NCI-H2196 treated with DMSO at 0.1 percent for 48 hours (cell line): ENCODE measurements at regions not wholly inside any gene's neighbourhood (a gene's known extent, or its start where the extent isn't known, plus 50 kb on each side); places are given as distances from the start of the nearest gene placed in this dataset.
"Not testable (repeated sequence)": the region's sequence is repeated elsewhere in the genome, so short reads cannot be mapped to it uniquely, and the experiment has no call there.

Experiments used
- DNase-seq: peaks from one replicate; lab custom pipeline; 2025; ENCODE audit not compliant: unreplicated experiment; lab: John Stamatoyannopoulos, UW

DNA sequence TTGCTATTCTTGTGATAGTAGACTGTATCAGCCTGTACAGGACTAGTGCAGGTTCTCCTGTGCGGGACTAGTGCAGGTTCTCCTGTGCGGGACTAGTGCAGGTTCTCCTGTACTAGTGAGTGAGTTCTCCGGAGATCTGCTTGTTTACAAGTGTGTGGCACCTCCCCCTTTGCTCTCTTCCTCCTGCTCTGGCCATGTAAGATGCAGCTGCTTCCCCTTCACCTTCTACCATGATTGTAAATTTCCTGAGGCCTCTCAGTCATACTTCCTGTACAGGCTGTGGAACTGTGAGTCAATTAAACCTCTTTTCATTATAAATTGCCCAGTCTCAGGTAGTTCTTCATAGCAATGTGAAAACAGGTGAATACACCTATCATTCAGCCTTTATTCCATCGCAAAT is 289.6 kb downstream of the TEX29 start:
- DNase-seq: no peak

GRCh38 chr13:111610879-111611278 is 290.4 kb downstream of the TEX29 start:
- no peak for DNase-seq

- DNase-seq: no peak
Measured at GRCh38 chr13:111611651-111612050, 291.2 kb downstream of the TEX29 start.

DNA sequence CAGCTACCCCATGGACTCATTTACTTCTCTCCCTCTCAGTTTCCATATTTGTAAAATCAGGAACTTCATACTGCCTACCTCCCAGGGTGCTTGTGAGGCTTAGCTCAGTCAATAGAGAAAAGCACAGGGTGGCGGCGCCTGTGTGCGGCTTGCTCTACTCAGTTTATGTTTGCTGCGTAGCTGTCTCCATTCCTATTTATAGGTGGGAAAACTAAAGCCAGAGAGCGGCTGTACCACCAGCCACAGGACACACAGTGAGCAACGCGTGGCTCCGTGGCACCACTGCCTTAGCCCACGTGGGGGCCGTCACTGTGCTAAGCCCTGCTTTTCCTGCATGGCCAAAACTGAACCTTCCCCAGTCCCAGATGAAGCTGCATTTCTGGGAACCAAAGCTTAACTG is 292.4 kb downstream of the TEX29 start:
- no peak for DNase-seq

DNA sequence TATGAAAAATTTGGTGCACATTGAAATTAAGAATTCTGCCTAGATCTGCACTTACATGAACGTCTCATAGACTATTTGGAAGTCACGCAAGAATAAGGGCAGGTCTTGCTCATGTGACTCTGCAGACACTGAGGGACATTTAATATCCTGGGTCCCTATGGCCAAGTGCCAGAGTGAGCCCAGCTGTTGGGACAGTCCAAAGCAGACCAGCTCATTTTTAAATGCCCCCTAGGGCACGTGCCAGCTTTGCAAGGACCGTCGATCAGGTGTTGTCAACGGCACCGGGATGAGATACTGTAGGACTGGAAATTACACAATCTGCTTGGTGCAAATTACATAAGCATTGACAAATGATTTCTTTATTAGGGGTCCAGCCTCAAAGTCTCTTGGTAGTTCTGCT is 293.6 kb downstream of the TEX29 start:
- no peak for DNase-seq

GRCh38 chr13:111614613-111615012 is 294.2 kb downstream of the TEX29 start:
- no peak for DNase-seq

DNA sequence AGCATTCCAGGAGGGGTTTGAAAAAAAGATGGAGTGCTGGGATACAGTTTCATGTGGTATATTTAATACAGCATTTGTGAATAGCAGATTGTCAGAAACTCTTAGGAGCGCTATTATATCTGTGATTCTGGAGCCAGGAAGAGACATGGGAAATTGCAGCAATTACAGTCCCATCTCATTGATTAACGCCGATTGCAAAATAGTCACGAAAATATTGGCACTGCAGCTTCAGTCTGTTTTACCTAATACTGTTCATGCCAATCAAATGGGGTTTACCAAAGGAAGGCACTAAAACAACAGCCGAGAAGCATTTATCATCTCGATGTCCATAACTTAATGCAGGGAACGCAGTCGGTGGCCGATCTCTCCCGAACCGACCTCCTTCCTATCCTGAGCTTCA is 295.8 kb downstream of the TEX29 start:
- no peak for DNase-seq

GRCh38 chr13:111620166-111620565 is 299.7 kb downstream of the TEX29 start:
- DNase-seq: no peak

- no peak for DNase-seq
Measured at GRCh38 chr13:111620586-111620985, 300.1 kb downstream of the TEX29 start.

DNA sequence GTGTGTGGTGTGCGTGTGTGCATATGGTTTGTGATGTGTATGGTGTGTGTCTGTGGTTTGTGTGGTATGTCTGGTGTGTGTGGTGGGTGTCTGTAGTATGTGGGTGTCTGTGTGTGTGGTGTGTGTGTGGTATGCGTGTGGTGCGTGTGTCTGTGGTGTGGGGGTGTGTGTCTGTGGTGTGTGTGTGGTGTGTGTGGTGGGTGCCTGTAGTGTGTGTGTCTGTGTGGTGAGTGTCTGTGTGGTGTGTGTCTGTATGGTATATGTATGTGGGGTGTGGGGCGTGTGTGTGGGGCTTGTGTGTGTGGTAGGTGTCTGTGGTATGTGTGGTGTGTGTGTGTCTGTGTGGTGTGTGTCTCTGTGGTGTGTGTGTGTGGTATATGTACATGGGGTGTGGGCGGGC is 300.7 kb downstream of the TEX29 start:
- DNase-seq: no peak

- DNase-seq: no peak
Measured at GRCh38 chr13:111622051-111622531, 301.6 kb downstream of the TEX29 start.

DNA sequence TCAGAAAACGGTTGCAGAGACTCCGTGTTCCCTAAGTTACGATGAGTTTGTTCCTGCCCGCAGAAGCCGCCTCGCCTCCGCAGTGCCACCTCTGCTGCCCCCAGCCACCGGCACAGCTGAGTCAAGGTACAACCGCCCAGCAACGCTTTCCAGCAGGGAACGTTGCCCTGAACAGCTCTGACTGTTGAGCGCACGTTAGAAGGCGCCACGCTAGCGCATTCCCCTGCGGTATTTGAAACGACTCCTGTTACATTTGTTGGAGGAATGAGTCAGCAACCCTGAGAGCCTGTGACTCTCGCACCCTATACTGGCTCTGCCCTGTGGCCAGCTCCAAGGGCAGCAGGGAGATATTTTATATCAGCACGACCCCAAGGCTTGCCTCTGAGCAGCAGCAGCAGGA is 302.8 kb downstream of the TEX29 start:
- DNase-seq: no peak

DNA sequence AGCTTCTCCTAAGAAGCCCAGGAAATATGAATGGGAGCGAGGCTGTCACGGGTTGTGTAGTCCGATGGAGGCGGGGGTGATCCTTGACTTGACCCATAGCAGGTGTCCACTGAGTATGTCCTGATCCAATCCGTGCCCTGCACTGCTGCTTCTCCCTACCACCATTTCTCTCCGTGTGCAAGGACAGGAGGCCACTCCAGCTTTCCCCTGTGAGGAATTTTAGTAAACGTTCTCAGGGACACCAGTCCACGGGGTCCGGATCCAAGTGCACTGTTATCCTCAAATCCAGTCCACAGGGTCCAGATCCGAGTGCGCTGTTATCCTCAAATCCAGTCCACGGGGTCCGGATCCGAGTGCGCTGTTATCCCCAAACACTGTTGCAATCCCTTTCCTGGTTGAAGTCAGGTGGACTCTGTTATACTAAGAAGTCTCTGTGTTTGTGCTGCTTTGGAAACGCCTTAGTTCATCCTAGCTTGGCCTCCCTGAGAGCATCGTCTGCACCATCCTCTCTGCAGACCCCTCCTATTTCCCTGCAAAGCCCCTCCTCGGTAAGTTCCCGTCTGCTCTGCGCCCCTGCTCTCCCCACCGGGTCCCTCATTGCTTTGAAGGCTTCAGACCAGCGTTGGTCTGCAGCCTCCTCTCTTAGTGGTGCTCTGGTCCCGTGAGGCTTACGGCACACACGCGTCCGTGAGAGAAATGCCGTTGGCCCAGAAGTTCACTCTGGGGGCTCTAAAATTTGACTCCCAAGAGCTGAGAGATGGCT is 303.5 kb downstream of the TEX29 start:
- DNase-seq: no peak

GRCh38 chr13:111625526-111626315 is 305.3 kb downstream of the TEX29 start:
- DNase-seq: no peak

DNA sequence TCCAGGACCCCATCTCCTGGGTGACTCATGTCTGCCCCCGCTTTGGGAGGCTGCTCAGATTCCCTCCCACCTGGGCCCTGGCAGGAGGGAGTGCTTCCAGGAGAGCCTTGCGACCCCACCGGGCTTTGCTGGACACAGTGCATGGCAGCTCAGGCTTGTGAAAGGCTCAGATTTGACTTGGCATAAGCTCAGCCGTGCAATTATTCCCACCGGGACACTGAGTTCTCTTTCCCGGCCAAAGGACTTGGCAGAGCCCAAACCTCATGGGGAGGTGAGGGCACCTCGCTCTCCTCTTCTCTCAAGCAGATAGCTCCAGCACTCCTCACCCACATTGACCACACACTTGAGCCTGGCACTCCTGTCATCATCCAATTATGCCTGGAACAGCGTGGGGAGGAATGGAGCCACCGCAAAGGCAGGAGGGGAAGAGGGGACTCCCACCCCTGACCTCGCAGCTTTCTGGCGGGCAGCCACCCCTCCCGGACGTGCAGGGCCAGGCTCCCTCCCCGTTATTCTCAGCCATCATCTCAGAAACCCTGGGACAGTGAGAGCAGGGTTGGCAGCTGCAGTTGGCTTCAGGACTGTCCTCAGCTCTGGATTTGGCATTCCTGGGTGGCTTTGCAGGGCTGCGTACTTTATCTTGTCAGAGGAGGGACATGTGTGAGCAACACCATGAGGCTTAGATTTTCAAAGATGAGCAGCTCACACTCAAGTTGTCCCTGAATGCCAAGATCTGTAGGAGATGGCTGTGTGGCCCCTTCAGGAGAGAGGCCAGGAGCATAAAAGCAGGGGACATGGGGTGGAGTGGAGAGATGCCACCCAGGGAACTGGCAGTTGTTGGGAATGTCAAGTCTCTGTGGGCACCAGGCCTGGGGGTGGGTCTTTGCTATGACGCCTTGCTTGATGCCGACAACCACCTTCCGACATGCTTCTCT is 306.2 kb downstream of the TEX29 start:
- no peak for DNase-seq

DNA sequence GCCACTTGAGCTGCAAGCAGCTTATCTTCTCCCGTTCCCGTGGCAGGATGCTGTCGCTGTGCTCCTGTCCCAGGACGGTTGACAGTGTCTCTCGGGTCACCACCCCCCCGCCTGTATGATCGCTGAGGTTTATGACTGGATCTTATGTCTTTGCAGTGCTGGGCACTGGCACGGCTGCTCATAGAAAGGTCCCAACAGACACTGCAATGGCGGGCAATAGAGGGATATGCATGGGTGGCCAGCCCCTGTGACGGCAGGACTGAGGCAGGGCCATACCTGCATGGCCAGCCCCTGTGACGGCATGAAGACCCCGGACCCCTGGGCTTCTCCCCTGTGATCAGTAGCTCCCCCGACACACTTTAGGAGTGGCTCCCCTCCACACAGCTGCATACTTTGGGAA is 307.2 kb downstream of the TEX29 start:
- no peak for DNase-seq

DNA sequence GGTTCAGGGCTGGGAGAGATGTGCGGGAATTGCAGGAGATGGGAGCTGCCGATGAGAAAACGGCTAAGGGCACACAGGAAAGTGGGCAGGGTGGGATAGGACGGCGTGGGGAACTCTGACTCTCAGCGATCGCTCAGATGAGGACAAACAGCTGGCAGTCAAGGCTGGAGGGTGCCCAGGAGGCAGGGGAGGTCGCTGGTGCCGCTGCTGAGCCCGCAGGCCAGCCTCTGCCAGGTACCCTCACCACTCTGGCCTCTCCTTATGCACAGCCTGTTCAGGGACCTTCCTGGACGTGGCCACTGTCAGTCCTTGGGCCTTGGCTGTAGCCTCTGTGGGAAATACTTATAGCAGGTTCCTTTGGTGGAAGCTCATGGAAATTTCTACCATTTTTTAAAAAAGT is 308.6 kb downstream of the TEX29 start:
- no peak for DNase-seq

GRCh38 chr13:111629457-111629856 is 309.0 kb downstream of the TEX29 start:
- no peak for DNase-seq

GRCh38 chr13:111629926-111630325 is 309.5 kb downstream of the TEX29 start:
- DNase-seq: no peak

GRCh38 chr13:111630406-111630805 is 310.0 kb downstream of the TEX29 start:
- no peak for DNase-seq

- DNase-seq: not testable (repeated sequence)
Measured at GRCh38 chr13:111631271-111631670, 310.8 kb downstream of the TEX29 start.
